ENCODE measurements at regions not wholly inside any gene's neighbourhood (a gene's known extent, or its start where the extent isn't known, plus 50 kb on each side); places are given as distances from the start of the nearest gene placed in this dataset.
"Not testable (repeated sequence)": the region's sequence is repeated elsewhere in the genome, so short reads cannot be mapped to it uniquely, and the experiment has no call there.

- no peak for DNase-seq
Measured at GRCh38 chr1:68751723-68752122, 254.8 kb upstream of the DEPDC1 start.

GRCh38 chr1:68758666-68759209, 261.9 kb upstream of the DEPDC1 start:
- intact Hi-C loops (cut with DNase I, micrococcal nuclease), result no loop called here
- Histone ChIP-seq H3K4me1 (ENCODE audit: low read depth) (no peaks in the 10 kb centered on the region), H3K9me3 (peaks cover 12% of the 10 kb centered on the region), H3K36me3 (ENCODE audit: low read depth) (no peaks in the 10 kb centered on the region), H3K4me3 (no peak overlapping the region)
- DNase-seq, result no peak
- ATAC-seq, result no peak
- TF ChIP-seq CTCF (IDR thresholded peaks at IDR 0.05), result no peak

More at GRCh38 chr1:68751723-68752122, 254.8 kb upstream of the DEPDC1 start:
- Histone ChIP-seq H3K4me1 (ENCODE audit: low read depth) (no peaks in the 10 kb centered on the region), H3K36me3 (ENCODE audit: low read depth) (no peaks in the 10 kb centered on the region), H3K9me3 (peaks cover 3% of the 10 kb centered on the region), H3K4me3 (no peak overlapping the region)
- no peak for ATAC-seq
- intact Hi-C loops (cut with DNase I, micrococcal nuclease), result no loop called here
- no peak for TF ChIP-seq CTCF (IDR thresholded peaks at IDR 0.05)

- Histone ChIP-seq H3K36me3 (ENCODE audit: low read depth) (no peaks in the 10 kb centered on the region), H3K9me3 (peaks cover 30% of the 10 kb centered on the region), H3K4me1 (ENCODE audit: low read depth) (no peaks in the 10 kb centered on the region), H3K4me3 (no peak overlapping the region)
- TF ChIP-seq CTCF (IDR thresholded peaks at IDR 0.05), result no peak
- intact Hi-C loops (cut with DNase I, micrococcal nuclease), result no loop called here
- DNase-seq, result no peak
- no peak for ATAC-seq
Measured at GRCh38 chr1:68767941-68768340, 271.1 kb upstream of the DEPDC1 start.

GRCh38 chr1:68770817-68771216, 273.9 kb upstream of the DEPDC1 start:
- no peak for TF ChIP-seq CTCF (IDR thresholded peaks at IDR 0.05)
- ATAC-seq, result no peak
- no peaks in the 10 kb centered on the region for H3K4me1 ChIP-seq (ENCODE audit: low read depth)
- intact Hi-C loops (cut with DNase I, micrococcal nuclease), result no loop called here
- peaks cover 15% of the 10 kb centered on the region for H3K9me3 ChIP-seq
- DNase-seq, result no peak
- H3K36me3 ChIP-seq (ENCODE audit: low read depth), result no peaks in the 10 kb centered on the region
- H3K4me3 ChIP-seq, result no peak overlapping the region

GRCh38 chr1:68777851-68778250, 281.0 kb upstream of the DEPDC1 start:
- no peak for ATAC-seq
- no peak for TF ChIP-seq CTCF (IDR thresholded peaks at IDR 0.05)
- no peak for DNase-seq

GRCh38 chr1:68779841-68780240, 283.0 kb upstream of the DEPDC1 start:
- H3K4me1 ChIP-seq (ENCODE audit: low read depth); intact Hi-C loops (cut with DNase I, micrococcal nuclease); H3K4me3 ChIP-seq; DNase-seq; ATAC-seq; H3K36me3 ChIP-seq (ENCODE audit: low read depth): not testable (repeated sequence)
- peaks cover 25% of the 10 kb centered on the region for H3K9me3 ChIP-seq

More at GRCh38 chr1:68777851-68778250, 281.0 kb upstream of the DEPDC1 start:
- H3K4me1 ChIP-seq (ENCODE audit: low read depth), result no peaks in the 10 kb centered on the region
- intact Hi-C loops (cut with DNase I, micrococcal nuclease), result no loop called here
- no peaks in the 10 kb centered on the region for H3K36me3 ChIP-seq (ENCODE audit: low read depth)
- H3K4me3 ChIP-seq, result no peak overlapping the region
- peaks cover 23% of the 10 kb centered on the region for H3K9me3 ChIP-seq

Measured in mucosa of descending colon (tissue), 3 donors.